ENCODE measurements at regions not wholly inside any gene's neighbourhood (a gene's known extent, or its start where the extent isn't known, plus 50 kb on each side); places are given as distances from the start of the nearest gene placed in this dataset.

DNA sequence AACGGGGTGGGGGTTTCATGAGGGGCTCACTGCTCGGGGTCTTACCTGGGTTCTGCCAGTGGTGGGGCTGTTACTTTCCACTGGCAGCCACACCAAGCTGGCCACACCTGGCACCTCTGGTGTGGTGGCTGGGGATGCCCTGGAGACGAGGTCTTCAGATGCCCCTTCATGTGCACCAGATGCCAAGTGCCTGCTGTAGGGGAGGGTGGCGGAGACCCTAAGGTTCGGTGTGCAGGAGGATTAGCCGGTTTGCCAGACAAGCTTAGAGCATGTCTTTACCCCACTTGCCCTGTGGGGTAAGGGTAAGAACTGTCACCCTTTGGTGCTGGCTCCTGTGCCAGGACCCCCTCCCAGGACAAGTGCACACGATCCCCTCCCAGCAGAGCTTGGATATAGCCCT is 188.3 kb downstream of the TJP1 start:
- TF ChIP-seq CTCF (IDR thresholded peaks at IDR 0.05) (no peak), EZH2 (IDR thresholded peaks at IDR 0.05) (no peak), EZH2phosphoT487 (IDR thresholded peaks at IDR 0.05) (no peak)
